ENCODE measurements at regions not wholly inside any gene's neighbourhood (a gene's known extent, or its start where the extent isn't known, plus 50 kb on each side); places are given as distances from the start of the nearest gene placed in this dataset.

- DNase-seq (ENCODE audit: low spot score): no peak
Measured at GRCh38 chr18:61256291-61256690, 76.9 kb upstream of the CDH20 start.

- no peak for DNase-seq (ENCODE audit: low spot score)
Measured at GRCh38 chr18:61261870-61262269, 71.4 kb upstream of the CDH20 start.

DNA sequence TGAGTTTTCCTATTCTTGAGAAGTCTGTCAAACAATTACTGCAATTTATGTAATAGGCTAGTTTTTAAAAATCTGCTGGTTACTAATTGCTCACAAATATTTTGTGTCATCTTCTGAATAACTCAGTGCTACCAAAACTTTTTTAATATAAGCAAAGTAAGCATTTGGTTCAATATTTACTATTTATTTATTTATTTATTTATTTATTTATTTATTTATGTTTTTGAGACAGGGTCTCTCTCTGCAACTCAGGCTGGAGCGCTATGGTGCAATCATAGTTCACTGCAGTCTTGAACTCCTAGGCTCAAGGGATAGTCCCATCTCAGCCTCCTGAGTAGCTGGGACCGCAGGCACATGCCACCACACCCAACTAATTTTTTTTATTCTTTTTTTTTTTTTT, 60.4 kb upstream of the CDH20 start:
- no peak for DNase-seq (ENCODE audit: low spot score)

DNA sequence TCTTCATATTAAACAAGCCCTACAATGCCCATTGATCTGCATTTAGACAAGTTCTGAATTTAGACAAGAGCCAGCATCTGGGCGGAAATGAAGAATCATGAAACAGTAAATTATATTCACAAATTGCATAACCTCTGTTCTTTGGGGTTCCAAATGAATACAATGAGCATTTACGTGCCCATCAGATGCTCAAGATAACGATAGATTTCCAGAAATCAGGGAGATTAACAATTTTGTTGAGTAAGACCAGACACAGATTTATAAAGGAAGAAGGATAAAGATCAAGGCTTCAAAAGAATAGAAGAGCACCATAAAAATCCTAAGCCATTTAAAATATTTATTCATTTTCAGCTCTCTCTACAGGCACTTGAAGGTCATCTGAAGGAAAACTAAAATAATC, 59.7 kb upstream of the CDH20 start:
- no peak for DNase-seq (ENCODE audit: low spot score)

DNA sequence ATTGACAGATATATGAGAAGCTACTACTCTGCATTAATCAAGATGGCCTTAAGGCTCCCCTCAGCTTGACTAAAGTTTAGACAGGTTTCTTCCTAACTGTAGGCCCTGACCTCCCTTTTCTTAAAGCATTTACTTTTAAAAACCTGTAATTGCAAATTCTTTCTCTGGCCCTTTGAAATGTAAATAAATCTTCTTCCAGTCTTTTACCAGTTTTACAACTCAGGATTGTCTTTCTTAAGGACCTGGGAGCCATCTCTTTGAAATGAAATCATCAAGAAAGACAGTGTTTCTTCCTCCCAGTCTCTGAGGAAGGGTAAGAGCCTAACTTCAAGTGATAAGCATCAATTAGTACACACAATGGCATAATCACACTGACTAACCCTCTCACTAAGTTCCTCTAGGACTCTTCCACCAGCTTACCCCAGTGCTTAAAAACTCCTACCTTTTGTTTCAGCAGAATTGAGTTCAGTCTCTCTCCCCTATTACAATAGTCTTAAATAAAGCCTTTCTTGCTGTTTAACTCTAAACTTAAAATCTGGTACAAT, 58.7 kb upstream of the CDH20 start:
- DNase-seq (ENCODE audit: low spot score): no peak

GRCh38 chr18:61277808-61278207, 55.4 kb upstream of the CDH20 start:
- DNase-seq (ENCODE audit: low spot score): no peak

- no peak for DNase-seq (ENCODE audit: low spot score)
Measured at GRCh38 chr18:61281431-61281830, 51.8 kb upstream of the CDH20 start.

- no peak for DNase-seq (ENCODE audit: low spot score)
Measured at GRCh38 chr18:61282926-61283325, 50.3 kb upstream of the CDH20 start.

Data from pons (tissue), 1 donor.